ENCODE measurements at regions not wholly inside any gene's neighbourhood (a gene's known extent, or its start where the extent isn't known, plus 50 kb on each side); places are given as distances from the start of the nearest gene placed in this dataset.
"Not testable (repeated sequence)": the region's sequence is repeated elsewhere in the genome, so short reads cannot be mapped to it uniquely, and the experiment has no call there.

DNA sequence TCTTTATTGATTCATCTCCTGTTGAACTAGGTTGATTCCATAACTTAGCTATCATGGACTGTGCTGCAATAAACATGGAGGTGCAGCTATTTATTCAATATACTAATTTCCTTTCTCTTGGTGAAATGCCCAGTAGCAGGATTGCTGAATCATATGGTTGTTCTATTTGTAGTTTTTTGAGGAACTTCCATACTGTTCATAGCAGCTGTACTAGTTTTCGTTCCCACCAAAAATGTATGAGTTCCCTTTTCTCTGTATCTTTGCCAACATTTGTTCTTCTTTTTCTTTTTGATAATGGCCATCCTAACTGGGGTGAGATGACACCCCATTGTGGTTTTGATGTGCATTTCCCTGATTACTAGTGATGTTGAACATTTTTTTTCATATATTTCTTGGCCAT, 87.2 kb upstream of the NAV2 start:
- no peak for DNase-seq

DNA sequence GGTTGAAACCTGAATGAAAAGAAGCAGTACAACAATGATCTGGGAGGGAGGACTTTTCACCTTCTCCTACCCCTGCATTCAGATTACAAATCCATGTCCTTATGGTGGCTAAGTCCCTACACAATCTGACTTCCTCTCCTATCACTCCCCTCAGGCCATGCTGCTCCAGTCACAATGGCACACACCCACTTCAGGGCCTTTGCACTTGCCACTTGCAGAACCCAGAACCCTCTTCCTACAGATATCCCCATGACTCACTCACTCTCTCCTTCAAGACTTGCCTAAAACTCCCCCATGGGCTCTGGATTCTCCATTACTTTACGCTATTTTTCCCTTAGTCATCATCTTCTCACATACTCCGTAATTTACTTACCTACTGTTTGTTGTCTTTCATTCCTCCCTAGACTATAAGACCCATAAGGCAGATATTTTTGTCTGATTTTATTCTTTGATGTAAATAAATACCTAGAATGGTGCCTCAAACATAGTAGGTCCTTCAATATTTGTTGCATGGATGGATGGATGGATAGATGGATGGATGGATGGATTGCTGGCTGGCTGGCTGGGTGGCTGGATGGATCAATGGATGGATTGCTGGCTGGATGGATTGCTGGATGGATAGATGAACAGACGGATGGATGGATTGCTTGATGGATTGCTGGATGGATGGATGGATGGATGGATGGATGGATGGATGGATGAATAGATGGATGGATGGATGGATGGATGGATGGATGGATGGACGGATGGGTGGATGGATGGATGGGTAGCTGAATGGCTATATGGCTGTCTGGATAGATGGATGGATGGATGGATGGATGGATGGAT, 94.7 kb upstream of the NAV2 start:
- no peak for DNase-seq

DNA sequence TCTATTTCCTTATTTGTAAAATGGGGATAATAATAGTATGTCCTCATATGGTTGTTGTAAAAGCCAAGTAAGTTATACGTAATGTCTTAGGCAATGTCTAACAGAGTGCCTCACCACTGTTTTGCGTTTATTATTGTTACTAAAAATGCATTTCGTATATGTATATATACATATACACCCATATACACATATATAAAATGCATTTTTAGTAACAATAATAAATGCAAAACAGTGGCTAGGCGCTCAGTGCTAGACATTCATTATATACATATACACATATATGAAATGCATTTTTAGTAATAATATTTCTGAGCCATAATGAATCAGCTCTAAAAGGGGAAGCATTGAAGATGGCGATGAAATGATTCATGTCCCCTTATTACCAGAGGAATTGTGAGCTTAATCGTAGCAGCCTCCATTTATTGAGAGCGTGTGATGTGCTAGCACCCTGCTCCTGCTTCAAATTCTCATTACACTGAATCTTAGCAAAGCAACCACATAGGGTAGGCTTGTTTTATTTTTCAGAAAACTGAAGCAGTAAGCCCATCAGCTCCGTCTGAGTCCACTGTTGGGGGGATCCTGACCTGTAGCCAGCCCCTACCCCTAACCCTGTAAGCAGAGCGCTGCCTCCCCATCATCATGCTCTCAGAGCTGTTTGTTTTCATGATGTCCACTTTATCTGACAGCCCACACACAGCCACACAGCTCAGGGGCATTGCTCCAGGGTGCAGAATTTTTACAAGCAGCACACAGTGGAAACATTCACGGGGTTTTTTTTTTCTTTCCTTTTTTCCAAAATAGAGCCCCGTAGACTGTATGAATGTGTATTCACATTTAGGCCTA, 97.1 kb upstream of the NAV2 start:
- DNase-seq: no peak

DNA sequence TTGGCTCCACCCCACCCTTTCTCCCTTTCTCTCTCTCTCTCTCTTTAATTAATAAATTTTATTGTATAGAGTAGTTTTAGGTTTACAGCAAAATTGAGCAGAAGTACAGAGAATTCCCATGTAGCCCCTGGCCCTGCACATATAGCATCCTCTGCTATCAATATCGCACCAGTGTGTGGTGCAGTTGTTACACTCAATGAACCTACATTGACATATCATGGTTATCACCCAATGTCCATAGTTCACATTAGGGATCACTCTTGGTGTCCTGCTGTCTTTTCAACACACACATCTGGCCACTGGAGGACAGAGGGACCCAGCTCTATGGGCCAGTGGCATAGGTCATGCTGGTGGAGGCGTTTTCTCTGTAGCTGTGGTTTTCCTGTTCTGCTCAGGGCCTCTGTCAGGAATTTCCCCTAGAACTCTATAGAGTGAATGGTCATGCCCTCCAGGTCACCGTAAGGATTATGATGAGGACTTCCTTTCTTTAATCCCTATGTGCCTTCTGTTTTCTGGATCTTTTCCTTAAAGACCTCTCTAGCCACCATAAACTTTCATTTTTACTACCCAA, 98.2 kb upstream of the NAV2 start:
- no peak for DNase-seq

DNA sequence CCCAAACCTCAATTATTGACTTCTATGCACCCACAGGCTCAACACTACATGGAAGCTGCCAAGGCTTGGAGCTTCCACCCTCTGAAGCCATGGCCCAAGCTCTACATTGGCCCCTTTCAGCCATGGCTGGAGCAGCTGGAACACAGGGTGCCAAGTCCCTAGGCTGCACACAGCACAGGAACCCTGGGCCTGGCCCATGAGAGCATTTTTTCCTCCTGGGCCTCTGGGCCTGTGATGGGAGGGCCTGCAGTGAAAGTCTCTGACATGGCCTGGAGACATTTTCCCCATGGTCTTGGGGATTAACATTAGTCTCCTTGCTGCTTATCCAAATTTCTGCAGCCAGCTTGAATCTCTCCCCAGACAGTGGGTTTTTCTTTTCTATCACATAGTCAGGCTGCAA, 100.6 kb upstream of the NAV2 start:
- DNase-seq: not testable (repeated sequence)

DNA sequence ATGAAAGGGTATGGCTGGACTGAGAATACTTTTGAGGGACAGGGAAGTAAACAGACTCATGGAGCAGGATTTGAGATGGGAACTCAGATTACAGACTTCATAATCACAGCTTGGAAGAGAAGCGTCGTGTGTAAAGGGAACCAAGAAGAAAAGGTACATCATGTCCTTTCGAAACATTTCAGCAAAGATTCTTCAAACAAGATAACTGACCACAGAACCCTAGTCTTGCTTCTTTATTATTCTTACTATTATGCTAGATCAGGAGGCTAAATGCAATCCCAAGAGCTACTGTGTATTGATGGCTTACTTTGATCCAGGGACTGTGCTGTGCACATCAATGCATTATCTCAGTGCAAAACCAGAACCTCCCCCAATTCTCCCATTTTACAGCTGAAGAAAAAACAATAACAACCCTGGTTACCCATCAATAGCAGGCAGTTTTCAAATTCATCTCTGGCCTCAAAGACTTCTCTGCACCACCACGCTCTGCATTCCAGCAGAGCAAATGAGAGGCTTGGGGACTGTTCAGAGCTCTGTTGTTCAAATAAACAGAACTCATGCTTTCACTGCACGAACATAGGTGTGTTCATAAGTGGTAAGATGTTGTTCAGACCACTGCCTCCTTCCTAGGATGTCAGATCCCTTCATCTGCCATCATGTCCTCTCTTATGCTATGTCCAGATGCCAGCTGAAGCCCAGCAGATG, 104.8 kb upstream of the NAV2 start:
- no peak for DNase-seq

DNA sequence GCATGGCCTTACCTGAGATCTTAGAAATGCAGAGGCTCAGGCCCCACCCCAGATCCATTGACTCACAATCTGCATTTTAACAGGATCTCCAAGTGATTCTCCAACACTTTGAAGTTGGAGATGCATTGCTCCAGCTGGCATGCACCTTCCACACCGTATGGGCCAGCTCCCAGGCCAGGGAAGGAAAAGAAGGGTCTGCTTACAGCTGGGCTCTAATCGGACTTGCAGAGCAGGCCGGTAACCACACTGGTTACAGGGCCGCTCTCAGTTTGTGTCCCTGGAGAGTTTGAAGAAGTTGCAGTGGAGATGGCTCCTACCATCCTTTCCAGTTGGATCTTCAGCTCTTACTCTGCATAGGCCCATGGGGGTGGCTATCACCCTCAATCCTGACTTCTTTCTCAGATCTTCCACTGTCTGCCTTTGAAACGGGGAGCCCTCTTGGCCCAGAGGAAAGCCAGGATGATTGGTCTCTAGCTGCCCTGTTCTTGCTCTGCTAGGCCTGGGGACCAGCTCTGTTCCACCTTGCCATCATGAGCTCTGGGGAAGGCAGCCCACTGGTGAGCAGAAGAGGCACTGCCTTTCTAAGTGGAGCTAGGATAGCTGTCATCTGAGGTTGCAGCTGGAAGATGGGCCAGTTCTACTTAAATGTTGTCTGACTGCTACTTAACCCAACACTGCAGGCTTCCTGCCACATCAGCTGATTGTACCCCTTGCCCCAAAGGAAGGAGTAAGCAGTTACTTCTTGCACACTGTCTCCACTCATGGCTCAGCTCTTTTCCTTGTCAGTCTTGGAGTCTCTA, 105.6 kb upstream of the NAV2 start:
- no peak for DNase-seq

DNA sequence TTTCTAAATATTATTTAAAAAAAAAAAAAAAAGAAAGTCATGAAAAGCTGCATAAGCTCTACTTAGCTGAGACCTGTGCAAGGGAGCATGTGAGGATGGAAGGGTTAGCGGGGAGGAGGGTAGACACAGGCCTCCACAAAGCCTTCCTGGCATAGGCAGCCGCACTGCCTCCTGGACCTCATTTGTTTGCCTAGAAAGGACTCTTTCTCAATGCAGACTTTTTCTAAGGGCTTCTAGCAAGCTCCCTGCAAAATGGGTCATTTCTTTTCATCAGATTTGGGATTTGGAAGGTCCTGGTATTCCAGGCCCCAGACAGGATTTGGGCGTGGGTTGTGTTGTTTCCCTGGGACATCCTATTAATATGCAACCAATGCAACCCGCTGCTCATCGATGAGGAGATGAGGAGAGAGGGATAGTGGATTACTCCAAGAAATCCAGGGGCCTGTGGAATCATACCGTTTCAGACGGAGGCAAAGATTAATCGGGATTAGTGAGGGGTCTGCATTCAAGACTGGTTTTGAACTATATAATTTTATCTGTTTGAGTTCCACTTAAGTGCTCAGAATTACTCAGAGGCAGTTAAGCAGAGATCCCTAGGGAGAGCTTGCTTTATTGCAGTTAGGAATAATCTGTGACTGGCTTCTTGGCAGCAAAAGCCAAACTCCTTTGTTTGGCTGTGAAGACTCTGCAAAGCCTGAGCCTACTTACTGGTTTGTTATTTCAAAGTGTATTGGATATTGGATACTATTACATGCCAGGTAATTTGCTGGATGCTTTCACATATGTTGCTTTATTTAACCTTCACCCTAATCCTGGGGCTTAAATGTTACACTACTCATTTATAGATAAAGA, 106.9 kb upstream of the NAV2 start:
- no peak for DNase-seq

DNA sequence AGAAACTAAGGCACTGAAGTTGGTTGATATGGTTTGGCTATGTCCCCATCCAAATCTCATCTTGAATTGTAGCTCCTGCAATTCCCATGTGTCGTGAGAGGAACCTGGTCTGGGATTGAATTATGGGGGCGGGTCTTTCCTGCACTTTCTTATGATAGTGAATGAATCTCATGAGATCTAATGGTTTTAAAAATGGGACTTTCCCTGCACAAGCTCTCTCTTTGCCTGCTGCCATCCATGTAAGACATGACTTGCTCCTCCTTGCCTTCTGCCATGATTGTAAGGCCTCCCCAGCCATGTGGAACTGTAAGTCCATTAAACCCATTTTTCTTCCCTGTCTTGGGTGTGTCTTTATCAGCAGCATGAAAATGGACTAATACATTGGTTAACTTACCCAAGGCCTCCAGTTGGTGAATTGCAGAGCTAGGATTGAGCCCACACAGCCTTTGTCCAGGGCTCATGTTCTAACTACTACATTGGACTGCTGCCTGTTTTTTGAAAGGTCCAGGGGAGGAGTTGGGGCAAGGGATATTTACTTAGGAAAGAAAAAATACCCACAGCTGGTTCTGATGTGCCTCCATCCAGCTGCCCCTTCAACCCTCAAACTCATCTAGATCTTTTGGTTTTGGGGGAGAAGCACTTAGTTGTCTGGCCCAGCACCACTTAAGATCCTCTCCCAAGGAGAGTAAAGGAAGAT, 107.8 kb upstream of the NAV2 start:
- DNase-seq: no peak

DNA sequence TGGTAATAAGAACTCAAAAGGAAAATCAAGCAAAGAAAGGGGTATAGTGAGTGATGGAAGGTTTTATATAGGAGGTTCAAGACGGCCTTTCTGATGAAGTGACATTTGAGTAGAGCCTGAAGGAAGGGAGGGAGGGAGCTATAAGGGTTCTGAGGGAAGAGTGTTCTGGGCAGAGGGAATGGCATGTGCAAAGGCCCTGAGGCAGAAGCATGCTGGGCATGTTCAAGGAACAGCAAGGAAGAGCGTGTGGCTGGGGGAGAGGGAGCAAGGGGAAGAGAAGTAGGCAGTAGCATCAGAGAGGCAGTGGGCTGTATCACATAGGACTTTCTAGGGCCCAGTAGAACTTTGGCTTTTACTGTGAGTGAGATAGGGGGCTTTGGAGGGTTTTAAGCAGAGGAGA, 108.9 kb upstream of the NAV2 start:
- DNase-seq: no peak

DNA sequence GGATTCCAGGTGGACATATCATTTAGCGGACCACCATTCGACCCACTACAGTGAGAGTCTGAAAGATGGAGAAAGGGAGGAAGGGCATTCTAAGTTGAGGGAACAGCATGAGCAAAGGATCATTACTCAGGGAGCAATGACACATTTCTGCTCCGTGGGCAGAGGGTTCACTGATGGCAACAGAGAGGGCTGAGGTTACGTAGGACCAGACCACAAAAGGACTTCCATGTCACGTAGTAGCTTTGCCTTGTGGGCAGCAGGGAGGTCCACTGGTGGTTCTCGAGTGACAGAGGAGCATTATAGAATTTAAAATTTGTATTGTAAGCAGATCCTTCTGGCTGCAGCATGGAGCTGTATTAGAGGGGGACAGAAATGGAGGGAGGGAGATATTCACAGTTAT, 109.7 kb upstream of the NAV2 start:
- no peak for DNase-seq

DNA sequence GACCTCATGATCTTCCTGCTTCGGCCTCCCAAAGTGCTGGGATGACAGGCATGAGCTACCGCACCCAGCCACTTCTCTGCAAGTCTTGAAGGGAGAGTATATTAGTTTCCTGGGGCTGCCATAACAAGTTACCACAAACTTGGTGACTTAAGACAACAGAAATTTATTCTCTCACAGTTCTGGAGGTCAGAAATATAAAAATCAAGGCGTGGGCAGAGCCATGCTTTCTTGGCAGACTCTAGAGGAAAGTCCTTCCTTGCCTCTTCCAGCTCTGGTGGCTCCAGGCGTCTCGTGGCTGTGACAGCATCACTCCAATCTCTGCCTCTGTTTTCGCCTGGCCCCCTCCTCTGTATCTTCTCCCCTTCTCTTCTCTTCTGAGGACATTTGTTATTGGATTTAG, 110.2 kb upstream of the NAV2 start:
- no peak for DNase-seq

DNA sequence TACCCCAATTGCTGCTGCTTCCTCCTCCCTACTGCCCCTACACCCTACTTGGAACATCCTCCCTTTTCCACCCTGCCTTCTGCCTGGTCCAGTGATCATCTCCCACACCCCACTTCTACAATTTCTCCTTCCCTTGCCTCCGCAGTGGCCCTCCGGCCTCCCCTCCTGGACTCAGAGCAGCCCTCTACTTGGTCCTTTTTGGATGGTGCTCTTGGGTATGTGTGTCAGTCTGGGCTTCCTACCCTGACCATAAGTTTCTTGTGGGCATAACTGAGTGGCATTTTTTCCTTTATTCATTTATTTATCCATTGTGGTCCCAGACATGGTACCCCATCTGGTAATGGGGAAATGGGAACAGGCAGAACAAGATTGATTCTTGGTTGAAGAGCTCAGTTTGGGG, 111.4 kb upstream of the NAV2 start:
- DNase-seq: no peak

DNA sequence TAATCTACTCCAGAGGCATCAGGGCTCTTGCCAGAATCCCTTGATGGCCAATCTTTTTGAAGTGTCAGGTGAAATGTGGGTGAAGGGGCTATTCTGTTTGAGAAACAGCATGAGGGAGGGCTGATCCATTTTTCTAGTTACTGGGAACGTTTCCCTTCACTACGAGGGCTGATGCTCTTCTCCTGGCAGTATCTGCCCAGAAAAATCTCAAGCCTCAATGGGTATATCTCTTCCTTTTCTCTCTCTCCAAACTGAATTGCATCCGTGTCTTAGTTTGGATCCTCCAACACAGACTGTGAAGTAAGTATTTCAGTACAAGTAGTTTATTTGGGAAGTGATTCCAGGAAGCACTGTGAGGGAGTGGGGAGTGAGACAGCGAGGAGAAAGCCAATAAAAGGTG, 113.0 kb upstream of the NAV2 start:
- DNase-seq: no peak

DNA sequence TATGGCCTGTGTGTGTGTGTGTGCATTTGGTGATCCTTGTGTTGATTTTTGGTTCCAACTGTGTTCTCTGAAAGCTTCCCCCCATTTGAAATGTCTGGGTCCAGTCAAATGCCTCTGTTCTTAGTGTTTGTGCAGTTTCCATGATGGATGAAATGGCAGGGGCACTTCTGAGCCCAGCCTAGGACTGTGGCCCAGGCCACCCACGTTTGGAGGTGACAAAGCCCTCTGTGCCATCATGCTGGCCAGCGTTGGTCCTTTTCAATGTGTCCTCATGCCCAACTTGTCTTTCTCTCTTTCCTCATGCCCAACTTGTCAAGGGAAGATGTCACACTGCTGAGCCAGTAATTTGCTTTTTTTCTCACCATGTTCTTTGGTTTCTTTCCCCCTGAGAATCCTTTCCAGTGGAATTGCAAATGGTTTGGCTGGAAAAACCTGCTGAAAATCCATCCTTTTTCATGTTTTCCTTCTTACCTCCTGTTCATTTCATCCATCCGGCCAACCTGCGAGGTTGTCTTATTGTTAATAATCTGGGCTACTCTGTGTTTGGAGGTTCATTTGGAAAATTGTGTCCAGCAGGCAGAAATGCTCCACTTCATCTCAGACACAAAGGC, 113.7 kb upstream of the NAV2 start:
- DNase-seq: no peak

DNA sequence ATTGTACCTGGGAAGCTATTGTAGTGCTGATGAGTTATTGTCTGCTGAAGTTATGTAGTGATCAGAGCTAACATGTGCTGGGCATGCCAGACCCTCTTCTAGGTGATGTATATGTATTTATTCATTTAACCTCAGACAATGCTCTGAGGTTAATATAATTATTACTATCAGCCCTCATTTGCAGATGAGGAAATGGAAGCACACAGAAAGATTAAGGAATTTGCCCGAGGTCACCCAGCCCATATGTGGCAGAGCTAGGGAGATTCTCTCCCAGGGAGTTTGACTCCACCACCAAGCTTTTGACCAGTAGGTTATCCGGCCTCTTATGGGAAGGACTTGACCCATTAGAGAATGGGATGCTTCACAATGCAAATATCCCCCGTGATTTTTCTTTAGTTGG, 114.2 kb upstream of the NAV2 start:
- DNase-seq: no peak

DNA sequence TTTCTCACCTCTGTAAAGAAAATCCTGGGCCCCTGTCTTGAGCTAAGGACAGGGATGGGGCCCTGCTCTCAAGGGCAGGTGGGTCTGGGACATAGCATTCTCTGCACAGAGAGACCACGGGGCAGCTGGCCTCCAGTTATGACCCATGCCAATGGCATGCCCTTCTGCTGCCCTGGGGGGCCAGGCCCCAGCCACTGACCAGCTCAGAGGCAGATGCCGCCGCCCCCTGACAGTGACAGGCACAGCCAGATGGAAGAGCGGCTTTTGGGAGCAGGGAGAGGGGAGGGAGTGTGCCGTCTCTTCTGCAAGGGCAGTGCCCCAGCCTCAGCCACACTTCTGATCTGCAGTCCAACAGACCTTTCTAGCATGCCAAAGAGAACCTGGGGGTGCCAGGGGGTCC, 114.8 kb upstream of the NAV2 start:
- DNase-seq: no peak

DNA sequence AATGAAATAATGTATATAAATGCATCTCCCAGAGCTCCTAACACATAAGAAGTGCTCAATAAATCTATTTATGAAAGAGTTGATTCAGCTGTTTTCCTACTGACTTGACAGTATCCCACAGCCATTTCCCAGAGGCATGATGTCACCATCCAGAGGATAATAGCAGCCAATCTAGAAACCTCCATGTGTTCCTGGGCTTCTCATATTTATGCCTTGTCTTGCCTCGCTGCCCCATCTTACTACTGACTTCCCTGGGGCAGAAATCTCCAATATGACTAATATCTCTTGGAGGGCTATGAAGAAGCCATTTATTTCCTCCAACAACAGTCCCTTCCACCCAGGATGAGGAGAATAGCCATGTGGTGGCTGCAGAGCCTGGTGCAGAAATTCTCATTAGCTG, 115.4 kb upstream of the NAV2 start:
- DNase-seq: no peak

DNA sequence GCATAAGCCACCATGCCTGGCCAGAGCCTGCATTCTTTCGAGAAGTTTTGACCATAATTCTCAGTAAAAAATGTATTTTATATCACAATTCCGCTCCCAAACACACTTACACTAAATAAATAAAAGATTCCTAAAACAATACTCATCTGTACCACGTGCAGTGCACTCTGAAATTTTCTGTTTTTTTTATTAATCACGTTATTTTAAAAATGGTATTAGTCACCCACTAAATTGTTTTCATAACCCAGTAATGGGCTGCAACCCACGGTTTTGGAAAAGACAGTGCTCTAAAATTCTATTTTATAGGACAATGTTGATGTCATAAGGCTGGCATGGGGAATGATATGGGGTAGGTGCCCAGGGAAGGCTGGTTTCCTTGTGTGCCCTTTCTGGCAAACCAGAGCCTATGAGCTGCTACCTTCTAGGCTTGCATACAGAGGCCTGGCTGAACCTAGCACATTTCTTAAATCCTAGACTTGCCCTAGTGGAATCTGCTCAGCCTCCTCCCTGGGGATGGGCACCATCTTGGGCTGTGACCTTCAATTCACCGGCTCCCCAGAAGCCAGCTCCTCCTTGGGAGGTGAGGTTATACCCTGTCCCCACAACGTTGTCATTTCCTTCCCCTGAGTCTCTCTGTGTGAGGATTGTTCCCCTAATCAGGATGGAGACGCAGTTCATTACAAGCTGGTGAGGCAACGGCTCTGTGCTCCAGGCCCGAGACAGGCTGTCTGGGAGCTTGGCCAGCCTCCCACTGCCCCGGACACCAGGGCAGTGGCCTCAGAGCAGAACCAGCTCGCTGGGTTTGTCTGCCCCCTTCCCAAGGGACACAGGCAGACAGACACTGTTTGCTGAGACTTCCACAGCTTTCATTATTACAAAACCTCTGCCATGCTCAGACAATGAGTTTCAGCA, 116.5 kb upstream of the NAV2 start:
- DNase-seq: no peak

All from activated CD4-positive, alpha-beta T cell treated with anti-CD3 and anti-CD28 coated beads, Interleukin-2, Interleukin-6, amounts not matched to agents 100 ng/mL and 50 ng/mL, durations not matched to agents 16 hours and 8 hours (primary cell).